GM21825 (cell line): ENCODE measurements at regions not wholly inside any gene's neighbourhood (a gene's known extent, or its start where the extent isn't known, plus 50 kb on each side); places are given as distances from the start of the nearest gene placed in this dataset.
"Not testable (repeated sequence)": the region's sequence is repeated elsewhere in the genome, so short reads cannot be mapped to it uniquely, and the experiment has no call there.

ENCODE experiments used
- ATAC-seq: cut with Tn5 transposase; IDR thresholded peaks from one replicate; pipeline ENCODE4 v1.9.1; 2021; ENCODE audit warnings: mild to moderate bottlenecking, moderate library complexity; ENCODE audit not compliant: unreplicated experiment

- ATAC-seq, result not testable (repeated sequence)
Observed at GRCh38 chr7:142575351-142575750, 173.9 kb upstream of the PRSS1 start.

DNA sequence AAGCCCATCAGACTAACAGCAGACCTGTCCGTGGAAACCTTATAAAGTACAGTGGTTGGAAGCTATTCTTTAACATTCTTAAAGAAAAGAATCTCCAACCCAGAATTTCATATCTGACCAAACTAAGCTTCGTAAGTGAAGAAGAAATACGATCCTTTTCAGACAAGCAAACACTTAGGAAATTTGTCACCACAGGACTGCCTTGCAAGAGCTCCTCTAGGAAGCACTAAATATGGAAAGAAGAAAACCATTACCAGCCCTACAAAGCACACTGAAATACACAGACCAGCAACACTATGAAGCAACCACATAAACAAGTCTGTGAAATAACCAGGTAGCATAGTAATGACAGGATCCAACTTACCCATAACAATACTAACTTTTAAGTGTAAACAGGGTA is 177.7 kb upstream of the PRSS1 start:
- ATAC-seq, result no peak

- no peak for ATAC-seq
Observed at GRCh38 chr7:142569851-142570250, 179.4 kb upstream of the PRSS1 start.

DNA sequence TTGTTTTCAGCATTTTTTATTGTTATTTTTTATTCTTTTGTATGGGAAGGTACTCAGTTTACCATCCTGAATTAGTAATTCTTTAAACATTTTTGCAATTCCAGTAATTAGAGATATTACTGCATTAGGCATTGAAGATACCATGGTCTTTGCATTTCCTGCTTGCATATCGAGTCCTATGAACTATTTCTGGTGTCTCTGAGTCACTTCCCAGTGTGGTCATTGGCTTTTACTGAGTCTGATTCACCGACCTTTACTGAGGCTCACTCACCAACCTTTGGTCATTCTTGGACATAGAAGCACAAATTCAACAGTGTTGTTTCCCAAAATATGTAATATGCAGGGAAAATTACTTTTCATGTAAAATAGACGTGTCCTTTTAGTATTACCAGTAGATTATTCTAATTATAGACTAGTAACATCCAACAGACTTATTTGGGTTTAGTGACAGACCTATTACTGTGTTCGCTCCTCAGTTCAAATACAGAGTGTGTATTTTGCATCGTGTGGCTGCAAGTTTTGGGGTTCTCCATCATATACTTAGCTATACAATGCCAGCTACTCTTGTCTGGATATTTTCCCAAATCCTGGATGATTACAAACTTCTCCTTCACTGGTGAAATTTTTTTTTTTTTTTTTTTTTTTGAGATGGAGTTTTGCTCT is 180.7 kb upstream of the PRSS1 start:
- ATAC-seq, result peak; percentile 52

GRCh38 chr7:142567201-142568075 is 181.8 kb upstream of the PRSS1 start:
- ATAC-seq, result no peak

GRCh38 chr7:142566271-142566670 is 183.0 kb upstream of the PRSS1 start:
- no peak for ATAC-seq

DNA sequence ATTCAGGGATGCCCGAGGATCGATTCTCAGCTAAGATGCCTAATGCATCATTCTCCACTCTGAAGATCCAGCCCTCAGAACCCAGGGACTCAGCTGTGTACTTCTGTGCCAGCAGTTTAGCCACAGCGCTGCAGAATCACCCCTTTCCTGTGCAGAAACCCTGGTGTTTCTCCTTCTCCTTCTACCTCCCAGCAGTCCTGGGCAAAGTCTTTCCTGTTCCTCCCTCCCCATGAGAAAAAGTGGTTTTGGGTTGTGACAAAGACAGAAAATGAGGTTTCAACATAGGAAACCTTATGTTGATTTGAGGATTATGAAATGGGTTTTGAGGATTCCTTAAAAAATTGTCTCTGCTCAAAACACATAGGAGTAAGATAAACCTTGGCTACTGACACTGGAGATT is 185.1 kb upstream of the PRSS1 start:
- not testable (repeated sequence) for ATAC-seq

- no peak for ATAC-seq
Observed at GRCh38 chr7:142563470-142563869, 185.8 kb upstream of the PRSS1 start.

- ATAC-seq, result no peak
Observed at GRCh38 chr7:142562688-142563087, 186.6 kb upstream of the PRSS1 start.

DNA sequence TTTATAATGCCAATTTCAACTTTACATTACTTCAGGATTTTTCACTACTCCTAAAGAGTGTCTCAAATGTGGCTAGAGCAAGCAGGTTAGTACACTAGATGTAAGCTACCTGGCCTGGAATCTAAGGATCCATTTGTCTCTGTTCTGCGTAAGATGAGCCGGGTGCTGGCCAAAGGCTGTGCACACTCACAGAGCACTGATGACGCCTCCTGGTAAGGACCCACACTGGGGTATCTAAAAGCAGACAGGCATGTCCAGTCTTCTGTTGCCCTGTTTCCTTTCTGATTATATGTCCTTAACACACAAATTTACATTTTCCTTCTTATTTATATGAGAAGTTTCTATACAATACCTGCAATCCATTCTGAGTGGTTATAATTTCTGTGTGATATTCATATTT is 187.9 kb upstream of the PRSS1 start:
- not testable (repeated sequence) for ATAC-seq

GRCh38 chr7:142560770-142561169 is 188.5 kb upstream of the PRSS1 start:
- ATAC-seq, result not testable (repeated sequence)

DNA sequence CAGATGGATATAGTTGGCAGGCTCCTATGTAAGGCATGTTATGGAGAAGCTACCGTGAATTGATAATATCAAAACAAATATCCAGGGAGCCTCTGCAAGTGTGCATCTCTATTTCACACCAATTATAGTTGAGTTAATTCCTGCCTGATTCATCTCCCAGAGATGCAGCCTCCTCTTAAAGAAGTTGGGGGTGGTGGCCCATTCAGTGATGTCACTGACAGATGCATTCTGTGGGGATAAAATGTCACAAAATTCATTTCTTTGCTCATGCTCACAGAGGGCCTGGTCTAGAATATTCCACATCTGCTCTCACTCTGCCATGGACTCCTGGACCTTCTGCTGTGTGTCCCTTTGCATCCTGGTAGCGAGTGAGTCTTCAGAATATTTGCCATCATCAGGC is 189.1 kb upstream of the PRSS1 start:
- no peak for ATAC-seq

- peak; percentile 85 for ATAC-seq
Observed at GRCh38 chr7:142557971-142558582, 191.2 kb upstream of the PRSS1 start.

- ATAC-seq, result no peak
Observed at GRCh38 chr7:142556740-142557139, 192.5 kb upstream of the PRSS1 start.

DNA sequence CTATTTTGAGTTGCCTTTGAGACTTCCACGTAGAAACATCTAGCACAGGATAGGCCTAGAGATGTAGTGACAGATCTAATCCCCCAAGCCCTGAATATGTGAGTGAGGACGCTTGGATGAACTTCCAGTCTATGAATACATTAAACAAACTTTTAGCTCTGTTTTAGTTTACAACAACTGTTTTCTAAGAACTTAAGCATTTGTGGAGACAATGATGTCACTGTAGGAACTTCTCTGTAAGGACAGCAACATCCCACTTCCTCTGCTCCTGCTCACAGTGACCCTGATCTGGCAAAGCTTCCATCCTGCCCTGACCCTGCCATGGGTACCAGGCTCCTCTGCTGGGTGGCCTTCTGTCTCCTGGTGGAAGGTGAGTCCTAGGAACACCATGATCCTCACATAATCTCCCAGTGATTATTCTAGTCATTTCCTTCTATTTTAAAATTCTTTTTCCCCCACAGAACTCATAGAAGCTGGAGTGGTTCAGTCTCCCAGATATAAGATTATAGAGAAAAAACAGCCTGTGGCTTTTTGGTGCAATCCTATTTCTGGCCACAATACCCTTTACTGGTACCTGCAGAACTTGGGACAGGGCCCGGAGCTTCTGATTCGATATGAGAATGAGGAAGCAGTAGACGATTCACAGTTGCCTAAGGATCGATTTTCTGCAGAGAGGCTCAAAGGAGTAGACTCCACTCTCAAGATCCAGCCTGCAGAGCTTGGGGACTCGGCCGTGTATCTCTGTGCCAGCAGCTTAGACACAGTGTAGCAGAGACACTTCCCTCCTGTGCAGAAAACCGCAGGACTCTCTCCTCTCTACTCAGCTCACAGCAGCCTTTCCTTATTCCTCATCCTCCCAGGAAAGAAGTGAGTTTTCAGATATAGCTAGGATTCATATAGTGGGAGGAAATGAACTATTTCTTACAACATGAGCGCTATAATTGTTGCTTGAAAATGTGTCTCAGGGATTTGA is 194.4 kb upstream of the PRSS1 start:
- ATAC-seq, result no peak

DNA sequence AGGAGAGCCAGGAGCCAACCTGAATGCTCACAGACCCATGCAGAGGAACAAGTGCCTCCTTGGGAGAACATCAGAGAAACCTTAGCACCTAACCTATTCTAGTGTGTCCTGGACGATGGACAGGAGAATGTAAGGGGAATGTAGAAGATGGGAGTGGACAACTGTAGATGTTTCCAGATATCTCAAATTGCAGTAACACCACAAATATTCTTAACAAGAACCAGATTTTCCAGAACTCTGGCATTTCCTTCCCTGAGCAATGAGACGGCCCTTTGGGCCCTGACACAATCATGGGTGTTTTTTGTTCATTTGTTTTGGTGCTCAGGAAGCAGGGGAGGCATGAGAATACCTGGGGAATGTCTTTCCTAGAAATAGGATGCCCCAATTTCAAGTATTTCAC is 196.1 kb upstream of the PRSS1 start:
- no peak for ATAC-seq

DNA sequence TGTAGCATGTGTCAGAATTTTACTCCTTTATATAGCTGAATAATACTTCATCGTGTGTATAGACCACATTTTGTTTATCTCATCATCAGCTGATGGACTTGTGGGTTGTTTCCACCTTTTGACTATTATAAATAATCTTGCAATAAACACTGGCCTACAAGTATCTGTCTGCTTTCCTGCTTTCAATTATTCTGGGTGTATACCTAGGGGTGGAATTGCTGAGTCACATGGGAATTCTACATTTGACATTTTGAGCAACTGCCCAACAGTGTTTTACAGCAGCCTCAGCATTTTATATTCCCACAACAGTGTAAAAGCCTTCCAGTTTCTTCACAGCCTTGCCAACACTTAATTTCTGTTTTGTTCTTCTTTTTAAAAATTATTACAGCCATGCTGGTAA is 200.3 kb upstream of the PRSS1 start:
- no peak for ATAC-seq

DNA sequence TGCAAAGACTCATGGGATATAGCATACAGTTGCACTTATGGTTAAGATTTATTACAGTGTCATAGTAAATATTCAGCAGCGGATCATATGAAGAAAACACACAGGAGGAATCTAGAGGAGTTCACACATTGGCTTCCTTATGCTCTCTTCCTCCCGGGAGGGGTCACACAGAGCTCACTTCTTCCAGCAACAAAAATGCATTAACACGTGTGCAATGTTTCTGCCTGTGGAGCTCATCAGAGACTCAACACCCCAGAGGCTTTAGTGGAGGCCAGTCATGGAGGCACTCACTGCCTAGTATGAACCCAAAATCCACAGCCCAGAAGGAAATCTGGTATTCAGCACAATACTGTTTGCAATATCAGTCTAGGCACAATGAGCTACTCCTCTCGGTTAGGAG is 202.8 kb upstream of the PRSS1 start:
- no peak for ATAC-seq

- no peak for ATAC-seq
Observed at GRCh38 chr7:142542942-142543341, 206.3 kb upstream of the PRSS1 start.

DNA sequence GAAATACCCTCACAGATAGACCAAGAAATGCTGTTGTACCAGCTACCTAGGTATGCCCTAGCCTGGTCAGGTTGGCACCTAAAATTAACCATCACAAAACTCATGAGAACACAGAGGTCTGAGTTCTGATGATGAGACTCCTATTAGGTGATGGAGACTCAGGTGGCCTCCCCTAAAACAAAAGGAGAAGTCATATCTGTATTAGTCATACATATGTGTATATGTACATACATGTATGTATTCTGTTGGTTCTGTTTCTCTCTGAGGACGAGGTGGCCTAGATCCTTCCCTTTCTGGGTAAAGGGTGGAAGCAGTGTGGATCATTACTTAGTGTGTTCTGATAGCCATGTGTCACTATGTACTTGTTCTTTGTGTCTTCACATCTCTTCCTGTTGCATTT is 207.2 kb upstream of the PRSS1 start:
- no peak for ATAC-seq

- no peak for ATAC-seq
Observed at GRCh38 chr7:142540371-142540770, 208.9 kb upstream of the PRSS1 start.
